ENCODE measurements at regions not wholly inside any gene's neighbourhood (a gene's known extent, or its start where the extent isn't known, plus 50 kb on each side); places are given as distances from the start of the nearest gene placed in this dataset.

GRCh38 chr13:73273276-73273675 is 214.5 kb downstream of the KLF5 start:
- H3K27ac ChIP-seq (ENCODE audit: extremely low read depth, low read depth, low read length), result no peak overlapping the region
- H3K9me3 ChIP-seq (ENCODE audit: control insufficient read depth, insufficient read depth, low read depth, low read length), result no peaks in the 10 kb centered on the region
- ChIA-PET POLR2A (no interaction called here), CTCF (no interaction called here)
- no peaks in the 10 kb centered on the region for H3K36me3 ChIP-seq (ENCODE audit: control insufficient read depth in 2 of 2, insufficient read depth in 1 of 2, low read length in 2 of 2)
- no peak for TF ChIP-seq ZEB2 (tag by site-specific recombination; IDR thresholded peaks at IDR 0.05)
- TF ChIP-seq, protein P1, sequence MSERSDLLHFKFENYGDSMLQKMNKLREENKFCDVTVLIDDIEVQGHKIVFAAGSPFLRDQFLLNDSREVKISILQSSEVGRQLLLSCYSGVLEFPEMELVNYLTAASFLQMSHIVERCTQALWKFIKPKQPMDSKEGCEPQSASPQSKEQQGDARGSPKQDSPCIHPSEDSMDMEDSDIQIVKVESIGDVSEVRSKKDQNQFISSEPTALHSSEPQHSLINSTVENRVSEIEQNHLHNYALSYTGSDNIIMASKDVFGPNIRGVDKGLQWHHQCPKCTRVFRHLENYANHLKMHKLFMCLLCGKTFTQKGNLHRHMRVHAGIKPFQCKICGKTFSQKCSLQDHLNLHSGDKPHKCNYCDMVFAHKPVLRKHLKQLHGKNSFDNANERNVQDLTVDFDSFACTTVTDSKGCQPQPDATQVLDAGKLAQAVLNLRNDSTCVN (tag by site-specific recombination; optimal IDR thresholded peaks at IDR 0.05), result no peak
- TF ChIP-seq ZNF341 (tag by site-specific recombination; IDR thresholded peaks at IDR 0.05; ENCODE audit: low read depth), result no peak
- TF ChIP-seq KLF16 (tag by site-specific recombination; IDR thresholded peaks at IDR 0.05), result no peak
- TF ChIP-seq ZNF585B (tag by site-specific recombination; IDR thresholded peaks at IDR 0.05), result no peak
- no peak for TF ChIP-seq ZBTB49 (tag by site-specific recombination; IDR thresholded peaks at IDR 0.05; ENCODE audit: low read depth)
- no peak for TF ChIP-seq ZNF169 (tag by site-specific recombination; IDR thresholded peaks at IDR 0.05)
- TF ChIP-seq ZNF239 (tag by site-specific recombination; IDR thresholded peaks at IDR 0.05), result no peak
- no peak for TF ChIP-seq ZNF138 (tag by site-specific recombination; IDR thresholded peaks at IDR 0.05; ENCODE audit: borderline replicate concordance)
- TF ChIP-seq HOXD13 (CRISPR knock-in tag; IDR thresholded peaks at IDR 0.05; ENCODE audit: borderline replicate concordance), result no peak
- TF ChIP-seq ZNF658 (tag by site-specific recombination; IDR thresholded peaks at IDR 0.05), result no peak
- no peaks in the 10 kb centered on the region for H3K4me1 ChIP-seq (ENCODE audit: control insufficient read depth, insufficient read depth, low read length)
- no peak overlapping the region for H3K4me3 ChIP-seq (ENCODE audit: low read depth, low read length)

DNA sequence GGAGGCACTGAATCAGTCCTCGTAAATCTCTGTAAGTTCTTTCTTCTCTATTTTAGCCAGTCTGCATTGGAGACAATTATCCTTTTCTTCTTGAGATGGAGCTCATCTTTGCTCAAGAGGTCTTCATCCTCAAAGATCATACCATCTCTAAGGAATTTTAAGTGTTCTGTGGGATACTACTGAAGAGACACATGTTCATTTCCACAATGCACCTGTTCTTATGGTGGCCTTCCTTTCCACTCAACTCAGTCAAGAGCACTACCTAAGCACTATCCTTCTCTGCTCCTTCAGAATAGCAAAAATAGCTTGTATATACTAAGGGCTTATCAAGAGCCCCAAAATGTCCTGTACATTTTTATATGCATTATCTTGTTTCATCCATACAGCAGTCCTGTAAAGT is 214.0 kb downstream of the KLF5 start:
- CTCF ChIA-PET, result no interaction called here
- Histone ChIP-seq H3K36me3 (ENCODE audit: control insufficient read depth in 2 of 2, insufficient read depth in 1 of 2, low read length in 2 of 2) (no peaks in the 10 kb centered on the region), H3K9me3 (ENCODE audit: control insufficient read depth, insufficient read depth, low read depth, low read length) (no peaks in the 10 kb centered on the region), H3K4me1 (ENCODE audit: control insufficient read depth, insufficient read depth, low read length) (no peaks in the 10 kb centered on the region), H3K27ac (ENCODE audit: extremely low read depth, low read depth, low read length) (no peak overlapping the region), H3K4me3 (ENCODE audit: low read depth, low read length) (no peak overlapping the region)
- POLR2A ChIA-PET, result no interaction called here
- TF ChIP-seq ZNF132 (tag by site-specific recombination; IDR thresholded peaks at IDR 0.05; ENCODE audit: borderline replicate concordance) (no peak), ZNF335 (tag by site-specific recombination; conservative IDR thresholded peaks at IDR 0.05) (no peak), SALL2 (tag by site-specific recombination; IDR thresholded peaks at IDR 0.05; ENCODE audit: borderline replicate concordance) (no peak), MEIS1 (CRISPR knock-in tag; IDR thresholded peaks at IDR 0.05; ENCODE audit: borderline replicate concordance) (no peak), ZNF404 (tag by site-specific recombination; IDR thresholded peaks at IDR 0.05) (no peak), ZNF211 (tag by site-specific recombination; IDR thresholded peaks at IDR 0.05; ENCODE audit: low read depth) (no peak), ZNF785 (tag by site-specific recombination; IDR thresholded peaks at IDR 0.05) (no peak), GLI2 (tag by site-specific recombination; IDR thresholded peaks at IDR 0.05; ENCODE audit: borderline replicate concordance, low read depth) (no peak), ZNF626 (tag by site-specific recombination; IDR thresholded peaks at IDR 0.05) (no peak)

DNA sequence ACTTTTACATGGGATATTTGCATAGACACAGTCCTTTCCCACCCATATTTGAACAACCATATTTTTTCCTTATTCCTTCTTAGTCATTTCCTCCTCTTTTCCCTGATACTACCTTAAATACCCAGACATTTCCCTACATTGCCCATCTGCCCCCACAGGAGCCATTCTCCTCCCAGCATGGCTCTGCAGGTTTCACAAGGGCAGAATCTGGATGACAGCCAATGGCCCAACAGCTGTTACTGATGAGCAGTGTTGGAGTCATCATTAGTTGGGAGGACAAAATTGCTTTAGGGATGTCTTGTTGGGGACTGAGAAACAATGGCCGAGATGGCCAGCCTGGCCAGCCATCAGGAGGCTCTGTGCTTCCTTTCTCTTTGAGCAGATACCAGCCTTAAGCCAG is 209.5 kb downstream of the KLF5 start:
- CTCF ChIA-PET, result no interaction called here

More for the DNA sequence above, 209.5 kb downstream of the KLF5 start:
- TF ChIP-seq ZNF335 (tag by site-specific recombination; conservative IDR thresholded peaks at IDR 0.05) (no peak), ZNF362 (tag by site-specific recombination; IDR thresholded peaks at IDR 0.05) (no peak), ZNF473 (tag by site-specific recombination; IDR thresholded peaks at IDR 0.05) (no peak), ZFP37 (tag by site-specific recombination; IDR thresholded peaks at IDR 0.05) (no peak), BCL11A (tag by site-specific recombination; IDR thresholded peaks at IDR 0.05; ENCODE audit: low read depth) (no peak), RBAK (tag by site-specific recombination; IDR thresholded peaks at IDR 0.05) (no peak)
- TF ChIP-seq, protein P2, sequence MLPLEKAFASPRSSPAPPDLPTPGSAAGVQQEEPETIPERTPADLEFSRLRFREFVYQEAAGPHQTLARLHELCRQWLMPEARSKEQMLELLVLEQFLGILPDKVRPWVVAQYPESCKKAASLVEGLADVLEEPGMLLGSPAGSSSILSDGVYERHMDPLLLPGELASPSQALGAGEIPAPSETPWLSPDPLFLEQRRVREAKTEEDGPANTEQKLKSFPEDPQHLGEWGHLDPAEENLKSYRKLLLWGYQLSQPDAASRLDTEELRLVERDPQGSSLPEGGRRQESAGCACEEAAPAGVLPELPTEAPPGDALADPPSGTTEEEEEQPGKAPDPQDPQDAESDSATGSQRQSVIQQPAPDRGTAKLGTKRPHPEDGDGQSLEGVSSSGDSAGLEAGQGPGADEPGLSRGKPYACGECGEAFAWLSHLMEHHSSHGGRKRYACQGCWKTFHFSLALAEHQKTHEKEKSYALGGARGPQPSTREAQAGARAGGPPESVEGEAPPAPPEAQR (tag by site-specific recombination; IDR thresholded peaks at IDR 0.05), result no peak
- POLR2A ChIA-PET, result no interaction called here
- no peak overlapping the region for H3K4me3 ChIP-seq (ENCODE audit: low read depth, low read length)
- H3K4me1 ChIP-seq (ENCODE audit: control insufficient read depth, insufficient read depth, low read length), result no peaks in the 10 kb centered on the region
- no peak overlapping the region for H3K27ac ChIP-seq (ENCODE audit: extremely low read depth, low read depth, low read length)
- H3K36me3 ChIP-seq (ENCODE audit: control insufficient read depth in 2 of 2, insufficient read depth in 1 of 2, low read length in 2 of 2), result no peaks in the 10 kb centered on the region
- no peaks in the 10 kb centered on the region for H3K9me3 ChIP-seq (ENCODE audit: control insufficient read depth, insufficient read depth, low read depth, low read length)

All from HEK293 (cell line).